ENCODE measurements at regions not wholly inside any gene's neighbourhood (a gene's known extent, or its start where the extent isn't known, plus 50 kb on each side); places are given as distances from the start of the nearest gene placed in this dataset.

GRCh38 chr15:29919380-29919881 is 97.2 kb upstream of the TJP1 start:
- no peaks in the 10 kb centered on the region for H3K4me1 Mint-ChIP-seq
- no peaks in the 10 kb centered on the region for H3K9me3 Mint-ChIP-seq (ENCODE audit: low read depth)
- no peaks in the 10 kb centered on the region for H3K36me3 Mint-ChIP-seq
- no peak for DNase-seq
- CTCF ChIA-PET, result no interaction called here
- no peak overlapping the region for H3K4me3 Mint-ChIP-seq
- ATAC-seq, result no peak
- H3K27me3 Mint-ChIP-seq, result peaks cover 15% of the 10 kb centered on the region
- no peak overlapping the region for H3K27ac Mint-ChIP-seq

DNA sequence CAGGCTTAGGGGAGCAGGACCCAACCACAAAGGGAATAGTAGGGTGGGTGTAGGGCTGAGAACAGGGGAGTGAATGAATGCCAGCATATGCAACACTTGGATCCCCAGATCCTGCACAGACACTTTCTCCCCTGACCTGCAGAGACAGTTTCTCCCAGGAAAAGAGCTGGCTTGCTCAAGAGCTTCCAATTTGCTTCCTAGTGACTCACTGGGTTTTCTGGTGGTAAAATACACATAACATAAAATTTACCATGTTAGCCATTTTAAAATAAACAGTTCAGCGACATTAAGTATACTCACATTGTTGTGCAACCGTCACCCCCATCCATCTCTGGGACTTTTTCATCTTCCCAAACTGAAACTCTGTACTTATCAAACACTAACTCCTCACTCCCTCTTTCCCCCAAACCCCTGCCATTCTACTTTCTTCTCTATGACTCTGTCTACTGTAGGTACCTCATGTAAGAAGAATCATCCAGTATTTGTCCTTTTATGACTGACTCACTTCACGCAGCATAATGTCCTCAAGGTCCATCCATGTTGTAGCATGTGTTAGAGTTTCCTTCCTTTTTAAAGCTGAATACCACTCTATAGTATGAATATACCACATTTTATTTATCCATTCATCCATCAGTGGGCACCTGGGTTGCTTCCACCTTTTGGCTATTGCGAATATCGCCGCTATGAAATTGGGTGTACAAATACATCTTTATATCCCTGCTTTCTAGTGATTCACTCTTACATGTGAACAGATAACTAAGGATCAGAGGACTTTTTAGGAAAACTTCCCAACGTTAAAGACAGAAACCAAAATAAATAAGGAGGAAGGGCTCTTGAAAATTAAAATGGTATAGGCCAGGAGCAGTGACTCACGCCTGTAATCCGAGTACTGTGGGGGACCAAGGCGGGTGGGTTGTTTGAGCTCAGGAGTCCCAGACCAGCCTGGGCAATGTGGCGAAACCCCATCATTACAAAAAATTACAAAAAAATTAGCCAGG is 95.6 kb upstream of the TJP1 start:
- H3K36me3 Mint-ChIP-seq, result no peaks in the 10 kb centered on the region
- peaks cover 16% of the 10 kb centered on the region for H3K27me3 Mint-ChIP-seq
- ATAC-seq (no peak), DNase-seq (no peak)
- no peaks in the 10 kb centered on the region for H3K4me1 Mint-ChIP-seq
- no peak overlapping the region for H3K4me3 Mint-ChIP-seq
- H3K9me3 Mint-ChIP-seq (ENCODE audit: low read depth), result peaks cover under 1% of the 10 kb centered on the region
- no peak overlapping the region for H3K27ac Mint-ChIP-seq
- CTCF ChIA-PET, result no interaction called here

- Mint-ChIP-seq H3K36me3 (no peaks in the 10 kb centered on the region), H3K27ac (no peak overlapping the region), H3K4me3 (no peak overlapping the region), H3K27me3 (peaks cover 7% of the 10 kb centered on the region), H3K9me3 (ENCODE audit: low read depth) (peaks cover 8% of the 10 kb centered on the region), H3K4me1 (no peaks in the 10 kb centered on the region)
- no peak for DNase-seq
- ATAC-seq, result no peak
- CTCF ChIA-PET, result interaction anchor here (1.5 kb wide), 1 partner anchor 11 kb away, joined by 5 read pairs; no protein-coding TSS in a partner anchor
Observed at GRCh38 chr15:29914511-29914926, 92.3 kb upstream of the TJP1 start.

GRCh38 chr15:29913528-29914135 is 91.4 kb upstream of the TJP1 start:
- peaks cover 8% of the 10 kb centered on the region for H3K9me3 Mint-ChIP-seq (ENCODE audit: low read depth)
- CTCF ChIA-PET, result interaction anchor here (1.5 kb wide), 1 partner anchor 12 kb away, joined by 5 read pairs; no protein-coding TSS in a partner anchor
- H3K27ac Mint-ChIP-seq, result no peak overlapping the region
- DNase-seq (no peak), ATAC-seq (no peak)
- no peaks in the 10 kb centered on the region for H3K4me1 Mint-ChIP-seq
- H3K36me3 Mint-ChIP-seq, result no peaks in the 10 kb centered on the region
- no peak overlapping the region for H3K4me3 Mint-ChIP-seq
- peaks cover 4% of the 10 kb centered on the region for H3K27me3 Mint-ChIP-seq

DNA sequence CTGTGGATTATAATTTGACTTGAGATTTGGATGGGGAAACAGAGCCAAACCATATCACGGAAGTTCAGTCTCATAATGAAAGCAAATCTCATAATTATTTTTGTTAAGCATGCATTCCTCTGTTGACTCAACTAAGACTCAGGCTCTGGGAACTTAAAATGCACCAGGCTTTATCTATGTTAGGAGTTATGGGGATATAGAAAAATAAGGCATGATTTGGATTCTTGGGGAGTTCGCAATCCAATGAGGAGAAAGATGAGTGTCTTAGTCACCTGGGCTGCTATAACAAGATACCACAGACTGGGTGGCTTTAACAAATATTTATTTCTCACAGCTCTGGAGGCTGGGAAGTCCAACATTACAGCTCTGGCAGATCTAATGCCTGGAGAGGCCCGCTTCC is 89.4 kb upstream of the TJP1 start:
- ATAC-seq (no peak), DNase-seq (no peak)
- no peaks in the 10 kb centered on the region for H3K36me3 Mint-ChIP-seq
- no peaks in the 10 kb centered on the region for H3K4me1 Mint-ChIP-seq
- peaks cover 8% of the 10 kb centered on the region for H3K9me3 Mint-ChIP-seq (ENCODE audit: low read depth)
- CTCF ChIA-PET, result no interaction called here
- no peak overlapping the region for H3K27ac Mint-ChIP-seq
- peaks cover 3% of the 10 kb centered on the region for H3K27me3 Mint-ChIP-seq
- no peak overlapping the region for H3K4me3 Mint-ChIP-seq

DNA sequence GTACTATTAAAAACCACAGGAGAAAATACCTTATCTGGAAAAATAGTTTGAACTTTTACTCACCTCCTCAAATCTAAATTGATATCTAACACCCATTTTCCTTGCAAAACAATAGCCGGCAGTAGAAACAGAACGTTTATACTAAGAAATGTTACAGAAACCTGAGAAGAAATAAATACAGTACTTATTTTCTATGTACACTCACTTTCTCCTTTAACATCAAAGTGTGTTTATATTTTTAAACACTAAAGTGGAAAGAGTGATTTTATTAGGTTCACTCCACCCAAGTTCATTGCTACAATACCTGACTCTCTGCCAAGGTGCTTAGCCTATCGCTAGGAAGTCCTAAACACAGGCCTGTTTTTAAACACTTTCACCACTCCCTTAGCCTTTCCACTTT is 87.8 kb upstream of the TJP1 start:
- no peak overlapping the region for H3K4me3 Mint-ChIP-seq
- no peak overlapping the region for H3K27ac Mint-ChIP-seq
- no peak for DNase-seq
- H3K27me3 Mint-ChIP-seq, result peaks cover 3% of the 10 kb centered on the region
- no peaks in the 10 kb centered on the region for H3K4me1 Mint-ChIP-seq
- CTCF ChIA-PET, result no interaction called here
- no peaks in the 10 kb centered on the region for H3K36me3 Mint-ChIP-seq
- H3K9me3 Mint-ChIP-seq (ENCODE audit: low read depth), result peaks cover 8% of the 10 kb centered on the region
- ATAC-seq, result no peak

GRCh38 chr15:29904757-29905417 is 82.6 kb upstream of the TJP1 start:
- CTCF ChIA-PET, result no interaction called here
- ATAC-seq (no peak), DNase-seq (no peak)
- H3K4me3 Mint-ChIP-seq, result no peak overlapping the region
- no peaks in the 10 kb centered on the region for H3K36me3 Mint-ChIP-seq
- H3K9me3 Mint-ChIP-seq (ENCODE audit: low read depth), result no peaks in the 10 kb centered on the region
- H3K4me1 Mint-ChIP-seq, result no peaks in the 10 kb centered on the region
- H3K27me3 Mint-ChIP-seq, result no peaks in the 10 kb centered on the region
- no peak overlapping the region for H3K27ac Mint-ChIP-seq

GRCh38 chr15:29903785-29904464 is 81.7 kb upstream of the TJP1 start:
- DNase-seq (no peak), ATAC-seq (no peak)
- Mint-ChIP-seq H3K9me3 (ENCODE audit: low read depth) (no peaks in the 10 kb centered on the region), H3K4me1 (no peaks in the 10 kb centered on the region), H3K27me3 (no peaks in the 10 kb centered on the region), H3K27ac (no peak overlapping the region), H3K4me3 (no peak overlapping the region), H3K36me3 (no peaks in the 10 kb centered on the region)
- CTCF ChIA-PET, result no interaction called here

GRCh38 chr15:29903028-29903427 is 80.8 kb upstream of the TJP1 start:
- no peak for ATAC-seq
- CTCF ChIA-PET, result no interaction called here

GRCh38 chr15:29900237-29901189 is 78.2 kb upstream of the TJP1 start:
- no peaks in the 10 kb centered on the region for H3K27me3 Mint-ChIP-seq
- no peaks in the 10 kb centered on the region for H3K4me1 Mint-ChIP-seq
- H3K36me3 Mint-ChIP-seq, result no peaks in the 10 kb centered on the region
- H3K4me3 Mint-ChIP-seq, result no peak overlapping the region
- CTCF ChIA-PET, result interaction anchor here (0.7 kb wide), 1 partner anchor 14 kb away, joined by 3 read pairs; no protein-coding TSS in a partner anchor
- no peak overlapping the region for H3K27ac Mint-ChIP-seq
- no peaks in the 10 kb centered on the region for H3K9me3 Mint-ChIP-seq (ENCODE audit: low read depth)
- DNase-seq (no peak), ATAC-seq (no peak)

More at GRCh38 chr15:29903028-29903427, 80.8 kb upstream of the TJP1 start:
- no peaks in the 10 kb centered on the region for H3K4me1 Mint-ChIP-seq
- H3K27me3 Mint-ChIP-seq, result no peaks in the 10 kb centered on the region
- DNase-seq, result no peak
- H3K36me3 Mint-ChIP-seq, result no peaks in the 10 kb centered on the region
- no peak overlapping the region for H3K4me3 Mint-ChIP-seq
- H3K27ac Mint-ChIP-seq, result no peak overlapping the region
- no peaks in the 10 kb centered on the region for H3K9me3 Mint-ChIP-seq (ENCODE audit: low read depth)

DNA sequence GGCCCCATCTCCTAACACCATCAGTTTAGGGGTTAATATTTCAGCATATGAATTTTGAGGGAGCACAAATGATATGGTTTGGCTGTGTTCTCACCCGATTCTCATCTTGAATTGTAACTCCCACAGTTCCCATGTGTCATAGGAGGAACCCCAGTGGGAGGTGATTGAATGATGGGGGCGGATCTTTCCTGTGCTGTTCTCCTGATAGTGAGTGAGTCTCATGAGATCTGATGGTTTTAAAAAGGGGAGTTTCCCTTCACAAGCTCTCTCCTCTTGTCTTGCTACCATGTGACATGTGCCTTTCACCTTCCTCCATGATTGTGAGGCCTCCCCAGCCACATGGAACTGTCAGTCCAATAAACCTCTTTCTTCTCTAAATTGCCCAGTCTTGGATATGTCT is 73.8 kb upstream of the TJP1 start:
- DNase-seq, result no peak
- Mint-ChIP-seq H3K9me3 (ENCODE audit: low read depth) (no peaks in the 10 kb centered on the region), H3K27me3 (no peaks in the 10 kb centered on the region), H3K27ac (no peak overlapping the region), H3K36me3 (no peaks in the 10 kb centered on the region), H3K4me3 (no peak overlapping the region), H3K4me1 (no peaks in the 10 kb centered on the region)
- no peak for ATAC-seq
- CTCF ChIA-PET, result no interaction called here

GRCh38 chr15:29891096-29891457 is 68.8 kb upstream of the TJP1 start:
- H3K4me1 Mint-ChIP-seq, result no peaks in the 10 kb centered on the region
- CTCF ChIA-PET, result no interaction called here
- H3K9me3 Mint-ChIP-seq (ENCODE audit: low read depth), result no peaks in the 10 kb centered on the region
- H3K36me3 Mint-ChIP-seq, result no peaks in the 10 kb centered on the region
- ATAC-seq, result no peak
- H3K27me3 Mint-ChIP-seq, result peaks cover 3% of the 10 kb centered on the region
- no peak for DNase-seq
- no peak overlapping the region for H3K27ac Mint-ChIP-seq
- no peak overlapping the region for H3K4me3 Mint-ChIP-seq
